K562 (cell line): ENCODE measurements at regions not wholly inside any gene's neighbourhood (a gene's known extent, or its start where the extent isn't known, plus 50 kb on each side); places are given as distances from the start of the nearest gene placed in this dataset.
A peak's percentile ranks its signal among the peaks of the same experiment; 100 is the strongest.

Experiments used
- ARID2 ChIP-seq: fragments of 450-650 bp; IDR thresholded peaks from 2 replicates; pipeline ENCODE4 v1.6.1; 2017; ENCODE audit warnings: antibody characterized with exemption, mild to moderate bottlenecking
- ATF4 ChIP-seq: fragments of 450-650 bp; formaldehyde crosslinking; IDR thresholded peaks from 2 replicates; pipeline ENCODE4 v1.4.0; 2022; ENCODE audit warnings: mild to moderate bottlenecking, moderate library complexity
- C11orf30 ChIP-seq: fragments of 450-650 bp; IDR thresholded peaks from 2 replicates; pipeline ENCODE4 v1.6.1; 2016; ENCODE audit warnings: low read depth, mild to moderate bottlenecking
- CCAR2 ChIP-seq: fragments of 200-400 bp; formaldehyde crosslinking; IDR thresholded peaks from 2 replicates; pipeline ENCODE4 v1.6.1; 2017; ENCODE audit warnings: mild to moderate bottlenecking, low read depth, low read length
- ELF4 ChIP-seq: fragments of 450-650 bp; formaldehyde crosslinking; IDR thresholded peaks from 2 replicates; pipeline ENCODE4 v1.4.0; 2022; ENCODE audit warnings: missing genetic modification characterization
- FOXM1 ChIP-seq, 2 experiments: fragments of 450-650 bp in 1 of 2; sonication (generic) in 1 of 2; formaldehyde crosslinking in 1 of 2; IDR thresholded peaks; 2 replicates each; pipeline versions ENCODE4 v1.6.1 to v1.9.0; 2017 to 2022; ENCODE audit warnings: low read depth in 2 of 2, mild to moderate bottlenecking in 2 of 2, missing genetic modification reagents in 1 of 2, moderate library complexity in 1 of 2
- GTF2B ChIP-seq: IDR thresholded peaks from 2 replicates; pipeline ENCODE4 v1.6.1; 2011; ENCODE audit not compliant: insufficient read length; ENCODE audit errors: extremely low read depth
- HNRNPK ChIP-seq: fragments of 200-400 bp; formaldehyde crosslinking; IDR thresholded peaks from one replicate; pipeline ENCODE4 v1.6.1; 2018; ENCODE audit warnings: mild to moderate bottlenecking, low read depth, low read length; ENCODE audit not compliant: poor library complexity, severe bottlenecking
- KDM1A ChIP-seq, 2 experiments: fragments of 450-650 bp; IDR thresholded peaks; 2 replicates each; pipeline ENCODE4 v1.6.1; 2016; ENCODE audit warnings: mild to moderate bottlenecking in 2 of 2
- MCM3 ChIP-seq: fragments of 450-650 bp; IDR thresholded peaks from 2 replicates; pipeline ENCODE4 v1.6.1; 2016
- RFX5 ChIP-seq: IDR thresholded peaks from 2 replicates; pipeline ENCODE4 v1.6.1; 2011; ENCODE audit warnings: low read depth, mild to moderate bottlenecking, improper control_type of control experiment, low read length
- SMAD2 ChIP-seq: fragments of 150-350 bp; IDR thresholded peaks from 2 replicates; pipeline ENCODE4 v1.6.1; 2014; ENCODE audit warnings: low read depth, mild to moderate bottlenecking, low read length
- STAT5B ChIP-seq: fragments of 250-450 bp; sonication (Bioruptor Pico); IDR thresholded peaks from 2 replicates; pipeline ENCODE4 v1.8.0; 2021; ENCODE audit warnings: mild to moderate bottlenecking, inconsistent platforms
- STAT6 ChIP-seq: sonication (generic); formaldehyde crosslinking; IDR thresholded peaks from 2 replicates; pipeline ENCODE4 v1.8.1; 2023; ENCODE audit warnings: mild to moderate bottlenecking, missing genetic modification reagents
- ZBTB11 ChIP-seq, 3 experiments: fragments of 200-800 bp in 1 of 3; fragments of 250-450 bp in 1 of 3; fragments of 450-650 bp in 1 of 3; sonication (Bioruptor Pico) in 1 of 3; sonication (Bioruptor generic) in 1 of 3; formaldehyde crosslinking in 1 of 3; IDR thresholded peaks; 2 replicates each; pipeline versions ENCODE4 v1.6.1 to v1.8.0; 2016 to 2022; ENCODE audit warnings: mild to moderate bottlenecking in 2 of 3, missing genetic modification characterization in 2 of 3, missing compliant biosample characterization in 1 of 3, moderate library complexity in 1 of 3
- TF ChIP-seq, protein P1 (sequence below): sonication (generic); IDR thresholded peaks from 2 replicates; pipeline ENCODE4 v1.6.1; 2016
- TF ChIP-seq, protein P2 (sequence below): IDR thresholded peaks from 2 replicates; pipeline ENCODE4 v1.6.1; 2011; ENCODE audit warnings: borderline replicate concordance, low read depth, mild to moderate bottlenecking, moderate library complexity, low read length; ENCODE audit not compliant: insufficient read depth, poor library complexity, severe bottlenecking

DNA sequence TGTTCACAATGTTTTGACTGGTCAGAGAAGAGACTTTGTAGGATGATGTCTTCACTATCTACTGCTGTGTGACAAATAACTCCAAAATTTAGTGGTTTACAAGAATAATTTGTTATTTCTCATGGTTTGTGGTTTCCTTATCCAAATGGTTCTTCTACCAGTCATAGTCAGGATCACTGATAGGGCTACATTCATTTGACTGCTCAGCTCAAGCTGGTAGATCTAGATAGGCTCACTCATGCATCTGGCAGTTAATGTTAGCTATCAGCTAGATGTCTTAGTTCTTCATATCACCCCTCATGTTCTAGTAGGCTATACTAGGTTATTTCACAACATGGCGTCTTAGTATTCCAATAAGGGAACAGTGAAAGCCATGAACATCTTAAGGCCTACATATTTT, 131.0 kb downstream of the ID4 start (continued):
- TF ChIP-seq STAT6 (CRISPR knock-in tag) (no peak), ELF4 (no peak), ARID2 (no peak), CCAR2 (no peak), GTF2B (no peak), RFX5 (no peak), FOXM1 (IDR thresholded peaks at IDR 0.05; ENCODE audit: low read depth) (peak; percentile 59), FOXM1 (CRISPR knock-in tag; IDR thresholded peaks at IDR 0.05; ENCODE audit: low read depth) (no peak), SMAD2 (no peak), MCM3 (no peak), C11orf30 (no peak), STAT5B (CRISPR knock-in tag) (no peak), KDM1A (IDR thresholded peaks at IDR 0.05) (0 out of 4 replicates have a peak, but pooled peaks of 1 of the 2 experiments have one; percentile 16), HNRNPK (no peak), ZBTB11 (CRISPR knock-in tag; IDR thresholded peaks at IDR 0.05) (no peak), ATF4 (CRISPR knock-in tag) (no peak)
- TF ChIP-seq, protein P1, sequence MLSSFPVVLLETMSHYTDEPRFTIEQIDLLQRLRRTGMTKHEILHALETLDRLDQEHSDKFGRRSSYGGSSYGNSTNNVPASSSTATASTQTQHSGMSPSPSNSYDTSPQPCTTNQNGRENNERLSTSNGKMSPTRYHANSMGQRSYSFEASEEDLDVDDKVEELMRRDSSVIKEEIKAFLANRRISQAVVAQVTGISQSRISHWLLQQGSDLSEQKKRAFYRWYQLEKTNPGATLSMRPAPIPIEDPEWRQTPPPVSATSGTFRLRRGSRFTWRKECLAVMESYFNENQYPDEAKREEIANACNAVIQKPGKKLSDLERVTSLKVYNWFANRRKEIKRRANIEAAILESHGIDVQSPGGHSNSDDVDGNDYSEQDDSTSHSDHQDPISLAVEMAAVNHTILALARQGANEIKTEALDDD: peak; percentile 97
- TF ChIP-seq, protein P2, sequence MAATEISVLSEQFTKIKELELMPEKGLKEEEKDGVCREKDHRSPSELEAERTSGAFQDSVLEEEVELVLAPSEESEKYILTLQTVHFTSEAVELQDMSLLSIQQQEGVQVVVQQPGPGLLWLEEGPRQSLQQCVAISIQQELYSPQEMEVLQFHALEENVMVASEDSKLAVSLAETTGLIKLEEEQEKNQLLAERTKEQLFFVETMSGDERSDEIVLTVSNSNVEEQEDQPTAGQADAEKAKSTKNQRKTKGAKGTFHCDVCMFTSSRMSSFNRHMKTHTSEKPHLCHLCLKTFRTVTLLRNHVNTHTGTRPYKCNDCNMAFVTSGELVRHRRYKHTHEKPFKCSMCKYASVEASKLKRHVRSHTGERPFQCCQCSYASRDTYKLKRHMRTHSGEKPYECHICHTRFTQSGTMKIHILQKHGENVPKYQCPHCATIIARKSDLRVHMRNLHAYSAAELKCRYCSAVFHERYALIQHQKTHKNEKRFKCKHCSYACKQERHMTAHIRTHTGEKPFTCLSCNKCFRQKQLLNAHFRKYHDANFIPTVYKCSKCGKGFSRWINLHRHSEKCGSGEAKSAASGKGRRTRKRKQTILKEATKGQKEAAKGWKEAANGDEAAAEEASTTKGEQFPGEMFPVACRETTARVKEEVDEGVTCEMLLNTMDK: no peak
